COR-L47 (cell line): ENCODE measurements at regions not wholly inside any gene's neighbourhood (a gene's known extent, or its start where the extent isn't known, plus 50 kb on each side); places are given as distances from the start of the nearest gene placed in this dataset.
"Not testable (repeated sequence)": the region's sequence is repeated elsewhere in the genome, so short reads cannot be mapped to it uniquely, and the experiment has no call there.

ENCODE experiments used
- DNase-seq: peaks from one replicate; lab custom pipeline; 2025; lab: John Stamatoyannopoulos, UW

DNA sequence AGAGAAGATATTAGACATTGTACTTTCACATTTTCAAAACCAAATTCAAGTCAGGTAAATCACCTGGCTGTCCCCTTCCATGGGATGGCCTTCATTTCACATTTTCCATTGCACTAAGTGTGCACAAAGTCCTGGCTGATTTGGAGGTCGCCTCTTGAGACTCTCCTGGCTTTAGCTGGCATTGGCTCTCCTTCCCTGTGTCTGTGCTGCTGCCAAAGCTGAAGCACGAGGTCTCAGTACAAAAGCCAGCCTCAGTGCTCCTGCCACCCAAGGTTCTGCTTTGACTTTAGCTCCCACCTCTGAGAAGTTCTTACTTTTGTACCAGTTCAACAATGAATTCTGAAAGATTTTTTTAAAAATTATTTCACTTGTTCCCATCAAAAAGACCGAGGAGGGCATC, 289.2 kb upstream of the CNR1 start:
- DNase-seq = no peak

DNA sequence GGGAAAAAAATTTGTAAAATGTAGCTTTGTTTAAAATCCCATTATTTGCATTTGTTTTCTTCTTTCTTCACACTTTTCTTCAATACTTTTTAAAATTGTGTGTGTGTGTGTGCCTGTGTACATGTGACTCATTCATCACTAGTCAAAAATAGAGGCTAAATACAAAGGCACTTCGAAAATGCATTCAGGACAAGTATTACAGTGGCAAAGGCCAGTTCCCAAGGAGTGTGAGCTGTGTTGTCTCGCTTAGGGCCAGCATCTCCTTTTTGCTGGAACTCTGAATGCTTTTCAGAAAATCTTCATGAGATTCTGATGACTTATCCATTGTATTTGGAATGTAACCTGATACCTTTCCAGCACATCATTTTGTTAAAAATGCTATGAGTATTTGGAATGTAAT, 288.5 kb upstream of the CNR1 start:
- no peak for DNase-seq

DNA sequence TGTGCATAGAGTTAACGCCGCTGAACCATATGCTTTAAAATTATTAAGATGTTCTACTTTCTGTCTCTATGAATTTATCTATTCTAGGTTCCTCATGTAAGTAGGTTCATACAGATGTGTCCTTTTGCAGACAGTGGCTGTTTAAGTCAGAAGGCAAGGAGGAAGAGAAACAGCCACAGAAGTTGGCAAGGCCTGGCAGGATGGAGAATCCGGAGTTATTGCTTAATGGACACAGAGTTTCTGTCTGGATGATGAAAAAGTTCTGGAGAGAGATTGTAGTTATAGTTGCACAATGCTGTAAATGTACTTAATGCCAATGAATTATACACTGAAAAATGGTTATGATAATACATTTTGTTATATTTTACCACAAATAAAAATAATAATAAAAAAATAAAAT, 283.6 kb upstream of the CNR1 start:
- no peak for DNase-seq

DNA sequence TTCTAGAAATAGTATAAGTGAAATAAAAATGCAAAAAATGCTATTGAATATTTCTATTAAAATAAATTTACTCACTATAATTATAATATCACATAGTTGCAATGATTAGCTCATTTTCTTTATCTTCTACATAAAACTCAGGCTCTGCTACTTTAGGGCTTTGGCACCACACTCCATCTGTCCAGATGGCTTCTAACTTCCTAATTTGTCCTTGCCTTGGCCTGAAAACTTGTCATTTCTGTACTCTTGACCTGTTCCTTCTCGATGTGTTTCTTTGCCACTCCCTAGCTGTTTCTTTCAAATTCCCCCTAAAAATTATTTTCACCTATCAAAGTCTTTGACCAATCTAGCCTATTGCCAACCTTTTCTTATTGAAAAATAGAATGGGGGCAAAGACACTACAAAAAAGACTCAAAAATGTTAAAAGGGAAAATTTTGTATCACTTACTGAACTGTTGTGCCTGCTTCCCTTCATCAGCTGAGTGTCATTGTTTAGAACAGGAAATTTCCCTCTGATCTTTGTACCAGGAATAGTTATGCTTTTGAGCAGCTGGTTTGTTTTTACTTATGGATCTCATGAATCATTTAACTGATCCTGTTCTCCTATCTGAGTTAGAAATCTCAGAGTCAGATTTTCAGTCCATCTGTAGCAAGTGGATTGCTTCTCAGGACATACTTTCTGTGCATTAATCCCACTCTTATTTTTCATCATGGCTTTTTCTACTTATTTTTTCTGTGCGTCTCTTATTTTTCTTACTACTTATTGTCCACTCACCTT, 279.2 kb upstream of the CNR1 start:
- DNase-seq = no peak

DNA sequence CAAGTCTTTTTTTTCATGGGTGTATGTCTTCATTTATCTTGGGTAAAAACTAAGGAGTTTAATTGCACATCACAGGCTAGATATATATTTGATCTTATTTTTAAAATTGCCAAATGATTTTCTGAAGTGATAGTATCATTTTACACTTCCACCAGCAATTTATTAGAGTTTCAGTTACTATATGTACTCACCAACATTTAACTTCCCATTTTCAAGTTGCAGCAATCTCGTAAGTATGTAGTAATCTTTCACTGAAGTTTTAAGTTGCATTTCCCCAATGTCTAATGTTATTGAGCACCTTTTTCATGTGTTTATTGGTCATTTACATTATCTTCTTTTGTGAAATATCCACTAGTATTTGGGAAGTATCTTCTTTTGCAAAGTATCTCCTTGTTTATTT, 277.4 kb upstream of the CNR1 start:
- no peak for DNase-seq

DNA sequence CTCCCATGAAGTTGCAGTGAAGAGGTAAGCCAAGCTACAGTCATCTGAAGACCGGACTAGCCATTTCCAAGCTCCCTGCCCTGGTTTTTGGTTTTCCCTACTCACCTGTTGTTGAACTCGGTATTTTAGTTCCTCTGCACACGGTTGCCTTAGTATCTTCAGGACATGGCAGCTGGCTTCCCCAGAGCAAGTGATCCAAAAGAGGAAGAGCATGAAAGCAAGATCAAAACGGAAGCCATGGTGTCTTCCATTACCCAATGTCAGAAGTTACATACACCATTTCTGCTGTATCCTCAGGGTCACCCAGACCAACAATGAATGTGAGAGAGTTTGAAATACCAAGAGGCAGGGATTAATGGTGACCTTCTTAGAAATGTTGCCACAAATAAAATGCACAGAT, 276.6 kb upstream of the CNR1 start:
- DNase-seq = no peak

DNA sequence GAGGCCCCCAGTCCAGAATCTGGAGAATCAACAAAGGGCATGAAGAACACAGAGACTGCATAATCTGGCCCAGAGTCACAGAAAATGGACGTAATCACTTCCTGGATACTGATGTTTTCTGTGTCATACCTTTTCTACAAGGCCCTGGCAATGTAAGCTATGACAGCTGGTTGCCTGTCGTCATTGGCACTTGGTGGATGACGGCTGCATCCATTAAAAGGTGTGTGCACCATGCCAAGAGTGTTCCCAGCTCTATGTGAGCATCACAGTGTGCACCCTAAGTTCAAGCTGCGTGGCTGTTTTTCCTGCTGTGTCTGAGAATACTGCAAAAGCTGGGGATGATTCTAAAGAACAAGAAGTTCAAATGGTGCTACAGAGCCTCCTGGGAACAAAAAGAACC, 275.2 kb upstream of the CNR1 start:
- DNase-seq = no peak

DNA sequence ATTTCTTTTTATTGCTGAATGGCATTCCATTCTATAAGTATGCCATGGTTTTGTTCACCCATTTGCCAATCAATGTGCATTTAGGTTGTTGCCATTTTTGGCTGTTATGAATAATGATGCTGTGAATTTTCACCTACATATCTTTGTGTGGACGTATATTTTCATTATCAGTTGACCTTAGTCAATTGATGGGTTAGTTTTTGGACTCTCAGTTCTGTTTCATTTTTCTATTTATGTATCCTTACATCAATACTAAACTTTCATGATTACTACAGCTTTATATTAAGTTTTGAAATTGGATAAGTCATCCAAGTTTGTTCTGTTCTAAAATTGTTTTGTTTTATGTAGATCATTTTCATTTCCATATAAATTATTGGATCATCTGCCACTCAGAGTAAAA, 261.9 kb upstream of the CNR1 start:
- no peak for DNase-seq

DNA sequence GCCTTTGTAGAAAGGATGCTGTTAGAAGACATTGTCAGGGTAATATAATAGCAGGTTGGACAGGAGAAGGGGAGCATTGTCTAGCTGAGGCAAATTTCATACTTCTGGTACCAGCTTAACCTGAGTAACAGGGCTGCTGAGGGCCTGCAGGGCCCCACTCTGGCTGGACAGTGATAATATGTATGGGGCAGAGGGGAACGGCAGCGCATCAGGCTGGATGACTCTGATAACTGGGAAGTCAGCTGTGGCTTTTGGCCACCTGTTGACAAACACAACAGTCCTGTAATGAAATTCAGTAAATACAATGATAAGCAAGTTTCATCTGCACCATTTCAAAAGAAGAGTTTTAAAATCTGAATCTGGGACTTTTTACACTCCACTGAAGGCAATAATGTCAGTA, 259.9 kb upstream of the CNR1 start:
- no peak for DNase-seq

DNA sequence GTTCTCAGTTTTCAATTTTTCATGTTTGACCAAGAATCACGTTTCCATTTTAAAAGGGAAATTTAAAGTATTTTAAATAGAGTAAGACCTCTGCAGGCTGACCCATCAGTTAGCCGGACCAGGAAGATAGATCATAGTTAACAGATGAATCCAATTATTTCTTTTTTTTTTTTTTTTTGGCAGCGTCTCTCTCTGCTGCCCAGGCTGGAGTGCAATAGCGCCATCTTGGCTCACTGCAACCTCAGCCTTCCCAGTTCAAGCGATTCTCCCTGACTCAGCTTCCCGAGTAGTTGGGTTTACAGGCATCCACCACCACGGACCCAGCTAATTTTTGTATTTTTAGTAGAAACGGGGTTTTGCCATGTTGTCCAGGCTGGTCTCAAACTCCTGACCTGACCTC, 256.7 kb upstream of the CNR1 start:
- DNase-seq = no peak

DNA sequence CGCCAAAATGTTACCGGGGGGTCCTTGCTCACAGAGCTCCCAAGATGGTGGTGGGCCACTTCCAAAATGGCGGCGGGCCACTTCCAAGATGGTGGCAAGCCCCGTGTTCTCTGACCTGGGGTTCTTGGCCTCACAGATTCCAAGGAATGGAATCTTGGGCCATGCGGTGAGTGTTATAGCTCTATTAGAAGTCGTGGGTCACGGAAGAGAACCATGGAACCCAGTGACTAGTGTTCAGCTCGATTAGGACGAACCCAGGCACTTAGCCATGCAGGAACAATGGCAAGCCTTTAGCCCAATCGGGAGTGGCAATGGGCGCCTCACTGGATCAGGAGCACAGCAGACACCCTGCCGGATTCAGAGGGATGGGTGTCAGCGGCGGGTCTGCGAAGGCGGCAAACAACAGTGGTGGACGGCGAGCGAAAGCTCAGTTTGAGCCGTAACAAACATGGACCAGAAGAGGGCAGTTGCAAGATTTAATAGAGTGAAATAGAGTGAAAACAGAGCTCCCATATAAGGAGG, 254.9 kb upstream of the CNR1 start:
- not testable (repeated sequence) for DNase-seq

DNA sequence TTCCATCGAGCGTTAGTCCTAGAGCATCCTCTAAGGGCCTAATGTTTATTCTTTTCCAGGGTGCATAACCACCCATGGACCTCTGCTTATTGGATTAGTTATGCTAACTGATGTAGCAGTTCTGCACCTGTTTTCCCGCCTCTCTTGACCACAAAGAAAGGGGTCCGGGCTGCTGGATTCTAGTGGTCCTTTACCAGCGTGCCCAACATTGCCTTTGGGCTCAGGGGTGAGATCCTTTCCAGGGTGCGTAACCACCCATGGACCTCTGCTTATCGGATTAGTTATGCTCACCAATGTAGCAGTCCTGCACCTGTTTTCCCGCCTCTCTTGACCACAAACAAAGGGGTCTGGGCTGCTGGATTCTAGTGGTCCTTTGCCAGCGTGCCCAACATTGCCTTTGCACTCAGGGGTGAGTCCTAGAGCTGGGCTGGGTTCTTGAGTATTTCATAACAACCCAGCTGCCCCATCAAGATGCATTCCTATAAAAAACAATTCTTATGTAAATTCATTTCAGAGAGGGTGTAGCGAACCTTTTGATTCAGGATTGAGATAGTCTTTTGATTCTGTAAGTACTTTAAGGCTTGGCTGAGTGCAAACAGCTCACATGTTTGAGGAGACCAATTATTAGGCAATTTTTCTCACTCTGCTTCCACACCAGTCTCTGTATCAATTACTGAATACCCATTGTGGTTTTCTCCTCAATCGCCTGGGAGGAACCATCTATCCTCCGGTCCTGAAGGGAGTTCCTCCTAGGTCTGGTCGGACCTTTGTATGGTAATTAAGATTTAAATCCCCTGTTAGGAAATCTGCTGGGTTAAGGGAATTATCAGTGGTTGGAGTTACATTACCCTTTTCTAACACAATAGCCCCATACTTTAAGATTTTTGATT, 253.0 kb upstream of the CNR1 start:
- DNase-seq = not testable (repeated sequence)

DNA sequence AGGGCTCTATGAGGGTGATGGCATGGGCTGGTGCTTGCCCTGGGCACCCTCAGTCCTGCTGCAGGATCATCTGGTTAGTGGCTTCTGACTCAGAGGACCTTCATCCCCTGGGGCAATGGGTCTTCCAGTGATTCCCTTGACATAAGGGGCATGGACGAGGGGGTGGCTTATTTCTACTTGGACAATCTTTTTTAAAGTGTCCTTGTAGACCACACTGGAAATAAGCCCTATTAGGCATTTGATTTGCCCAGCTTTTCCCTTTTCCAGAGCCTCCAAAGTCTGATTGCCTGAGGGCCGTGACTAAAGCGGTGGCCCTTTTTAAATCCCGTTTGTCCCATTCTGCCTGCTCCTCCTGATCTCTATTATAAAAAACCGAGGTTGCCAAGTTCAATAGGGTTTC, 251.2 kb upstream of the CNR1 start:
- DNase-seq = not testable (repeated sequence)

DNA sequence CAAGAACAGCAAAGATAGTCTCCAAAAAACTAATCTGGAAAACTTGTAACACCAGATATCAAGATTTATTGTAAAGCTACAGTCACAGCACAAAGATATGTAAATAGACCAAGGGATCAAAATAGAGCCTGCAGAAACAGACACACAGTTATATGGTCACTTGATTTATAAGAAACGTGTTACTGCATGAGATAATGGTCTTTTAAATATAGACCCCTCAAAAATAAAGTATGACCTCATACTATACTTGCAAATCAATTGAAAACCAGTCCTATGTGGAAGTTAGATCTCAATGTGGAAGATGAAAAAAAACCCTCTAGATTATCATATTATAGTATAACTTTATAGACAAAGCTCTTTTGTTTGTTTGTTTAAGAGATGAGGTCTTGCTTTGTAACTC, 247.3 kb upstream of the CNR1 start:
- no peak for DNase-seq

DNA sequence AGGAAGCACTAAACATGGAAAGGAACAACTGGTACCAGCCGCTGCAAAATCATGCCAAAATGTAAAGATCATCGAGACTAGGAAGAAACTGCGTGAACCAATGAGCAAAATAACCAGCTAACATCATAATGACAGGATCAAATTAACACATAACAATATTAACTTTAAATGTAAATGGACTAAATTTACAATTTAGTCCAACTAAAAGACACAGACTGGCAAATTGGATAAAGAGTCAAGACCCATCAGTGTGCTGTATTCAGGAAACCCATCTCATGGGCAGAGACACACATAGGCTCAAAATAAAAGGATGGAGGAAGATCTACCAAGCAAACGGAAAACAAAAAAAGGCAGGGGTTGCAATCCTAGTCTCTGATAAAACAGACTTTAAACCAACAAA, 242.2 kb upstream of the CNR1 start:
- not testable (repeated sequence) for DNase-seq

DNA sequence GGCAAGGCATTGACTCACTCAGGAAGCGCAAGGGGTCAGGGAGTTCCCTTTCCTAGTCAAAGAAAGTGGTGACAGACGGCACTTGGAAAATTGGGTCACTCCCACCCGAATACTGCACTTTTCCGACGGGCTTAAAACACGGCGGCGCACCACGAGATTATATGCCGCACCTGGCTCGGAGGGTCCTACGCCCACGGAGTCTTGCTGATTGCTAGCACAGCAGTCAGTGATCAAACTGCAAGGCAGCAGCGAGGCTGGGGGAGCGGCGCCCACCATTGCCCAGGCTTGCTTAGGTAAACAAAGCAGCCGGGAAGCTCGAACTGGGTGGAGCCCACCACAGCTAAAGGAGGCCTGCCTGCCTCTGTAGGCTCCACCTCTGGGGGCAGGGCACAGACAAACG, 240.5 kb upstream of the CNR1 start:
- not testable (repeated sequence) for DNase-seq

DNA sequence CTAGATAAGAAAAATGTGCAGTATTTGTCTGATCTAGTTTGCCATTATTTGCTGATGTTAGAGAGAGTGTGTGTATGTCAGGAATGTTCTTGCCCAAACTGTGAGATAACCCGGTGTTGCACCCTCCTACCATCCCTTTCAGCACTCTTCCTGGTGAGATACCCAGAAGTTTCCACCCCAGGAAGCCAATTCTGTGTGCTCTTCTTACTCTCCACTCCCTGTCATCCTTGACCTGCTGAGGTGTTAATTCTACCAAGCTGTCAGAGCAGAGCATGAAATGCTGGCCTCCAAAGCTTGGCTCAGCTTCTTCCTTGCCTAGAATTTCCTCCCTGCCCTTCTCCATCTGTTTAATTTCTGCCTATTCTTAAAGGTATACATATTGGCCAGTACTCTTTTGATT, 237.3 kb upstream of the CNR1 start:
- no peak for DNase-seq

DNA sequence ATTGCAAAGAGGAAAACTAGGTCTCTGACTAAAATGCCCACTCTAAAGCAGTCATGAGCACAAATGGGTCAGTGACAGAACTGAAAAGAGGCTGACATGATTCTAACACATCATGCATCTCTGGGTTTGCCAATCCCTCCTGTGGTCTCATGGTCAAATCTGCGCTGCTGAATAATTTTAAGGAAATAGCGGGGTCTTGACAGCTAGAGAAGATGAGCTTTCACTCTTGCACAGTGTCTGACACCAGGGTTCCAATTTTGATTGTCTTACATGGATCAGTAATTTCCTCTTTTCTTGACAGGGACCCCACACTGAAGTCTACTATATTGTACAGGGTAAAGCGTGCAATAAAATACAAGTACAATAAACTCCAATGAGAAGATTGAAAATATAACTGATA, 236.8 kb upstream of the CNR1 start:
- no peak for DNase-seq

DNA sequence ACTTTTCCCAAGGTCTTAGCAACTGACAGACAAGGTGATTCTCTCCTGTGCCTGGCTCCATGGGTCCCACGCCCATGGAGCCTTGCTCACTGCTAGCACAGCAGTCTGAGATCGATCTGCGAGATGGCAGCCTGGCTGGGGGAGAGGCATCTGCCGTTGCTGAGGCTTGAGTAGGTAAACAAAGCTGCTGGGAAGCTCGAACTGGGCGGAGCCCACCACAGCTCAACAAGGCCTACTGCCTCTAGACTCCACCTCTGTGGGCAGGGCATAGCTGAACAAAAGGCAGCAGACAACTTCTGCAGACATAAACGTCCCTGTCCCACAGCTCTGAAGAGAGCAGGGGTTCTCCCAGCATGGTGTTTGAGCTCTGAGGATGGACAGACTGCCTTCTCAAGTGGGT, 224.9 kb upstream of the CNR1 start:
- DNase-seq = not testable (repeated sequence)

DNA sequence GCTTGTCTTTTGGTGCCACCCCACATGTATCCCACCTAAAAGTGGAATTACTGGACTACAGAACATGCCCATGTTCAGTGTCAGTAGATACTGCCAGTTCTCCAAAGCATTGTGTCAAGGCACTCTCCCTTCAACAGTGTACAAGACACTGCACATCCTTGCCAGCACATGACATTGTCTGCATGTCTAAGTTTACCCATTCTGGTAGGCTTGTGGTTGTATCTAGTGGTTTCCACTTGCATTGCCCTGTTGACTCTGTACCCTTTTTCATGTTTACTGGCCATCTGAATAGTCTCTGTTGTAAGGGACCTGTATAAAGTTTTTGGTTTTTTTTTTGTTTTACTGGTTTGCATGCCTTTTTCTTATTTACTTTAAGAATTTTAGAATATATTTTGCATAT, 222.4 kb upstream of the CNR1 start:
- no peak for DNase-seq

DNA sequence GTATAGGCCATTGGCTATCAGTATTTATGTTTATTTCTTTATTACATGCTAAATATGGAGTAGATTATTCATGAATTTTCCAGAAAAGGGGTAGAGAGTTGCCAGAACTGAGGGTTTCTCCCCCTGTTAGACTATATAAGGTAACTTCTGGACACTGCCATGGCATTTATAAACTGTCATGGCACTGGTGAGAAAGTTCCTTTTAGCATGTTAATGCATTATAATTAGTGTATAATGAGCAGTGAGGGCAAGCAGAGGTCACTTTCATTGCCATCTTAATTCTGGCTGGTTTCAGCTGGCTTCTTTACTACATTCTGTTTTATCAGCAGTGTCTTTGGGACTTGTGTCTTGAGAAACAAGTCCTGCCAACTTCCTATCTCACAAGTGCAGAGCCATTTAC, 220.0 kb upstream of the CNR1 start:
- DNase-seq = no peak

DNA sequence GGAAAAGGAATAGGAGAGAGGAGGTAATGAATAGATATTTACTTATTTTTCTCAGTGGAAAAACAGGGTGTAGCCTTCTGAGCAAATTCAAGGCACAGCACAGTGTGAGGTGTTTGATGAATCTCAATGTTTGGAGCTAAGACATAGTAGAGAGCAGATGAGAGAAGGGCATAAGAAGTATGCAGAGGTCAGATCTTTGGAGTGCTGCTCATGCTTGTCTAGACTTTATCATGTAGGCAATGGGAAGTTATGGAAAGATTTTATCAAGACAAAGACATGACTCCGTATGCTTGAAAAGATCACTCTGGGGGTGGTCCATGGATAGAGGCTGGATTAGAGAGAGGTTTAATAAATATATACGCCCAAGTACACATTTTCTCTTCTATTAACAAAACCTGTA, 217.0 kb upstream of the CNR1 start:
- DNase-seq = no peak

DNA sequence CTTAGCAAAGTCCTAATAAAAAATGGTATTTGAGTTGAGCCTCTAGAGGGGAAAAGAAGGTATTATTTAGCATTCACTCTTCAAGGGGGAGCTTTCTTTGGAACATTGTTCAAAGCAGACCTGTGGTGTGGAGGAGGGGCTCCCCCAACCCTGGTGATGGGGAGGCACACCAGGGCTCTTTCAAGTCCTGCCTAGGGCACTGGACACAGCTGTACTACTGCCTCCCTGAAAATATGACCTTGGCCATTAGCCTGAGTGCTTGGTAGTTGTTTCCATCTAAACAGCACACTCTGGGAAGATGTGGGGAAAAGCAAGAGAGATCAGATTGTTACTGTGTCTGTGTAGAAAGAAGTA, 215.1 kb upstream of the CNR1 start:
- no peak for DNase-seq
